HL-60 (cell line): ENCODE measurements at regions not wholly inside any gene's neighbourhood (a gene's known extent, or its start where the extent isn't known, plus 50 kb on each side); places are given as distances from the start of the nearest gene placed in this dataset.

Experiments used
- DNase-seq, 2 experiments: peaks; one replicate each; pipeline ENCODE4 v3.0.0-alpha.2; 2010 to 2020; ENCODE audit warnings: low read depth in 1 of 2, low spot score in 1 of 2
- H3K27ac ChIP-seq: fragments of 250-450 bp; sonication (Bioruptor Pico); replicated peaks from 2 replicates; pipeline ENCODE4 v1.5.1; 2020; ENCODE audit warnings: mild to moderate bottlenecking, moderate library complexity
- H3K27me3 ChIP-seq: fragments of 250-450 bp; sonication (Bioruptor Pico); 2 replicates; pipeline ENCODE4 v1.5.1; 2021; ENCODE audit warnings: mild to moderate bottlenecking, moderate library complexity; ENCODE audit not compliant: insufficient read depth, poor library complexity, severe bottlenecking
- H3K4me3 ChIP-seq: replicated peaks from 2 replicates; pipeline ENCODE4 v1.5.1; 2011; ENCODE audit warnings: mild to moderate bottlenecking, control low read depth, low read length; ENCODE audit not compliant: insufficient read depth
- CTCF ChIP-seq: IDR thresholded peaks from one replicate; pipeline ENCODE4 v1.5.1; 2011; ENCODE audit warnings: low read length, control low read depth, inconsistent platforms; ENCODE audit not compliant: insufficient read depth
- GABPA ChIP-seq: IDR thresholded peaks from 2 replicates; pipeline ENCODE4 v1.6.1; 2012; ENCODE audit warnings: low read depth
- POLR2AphosphoS5 ChIP-seq: IDR thresholded peaks from 2 replicates; pipeline ENCODE4 v1.6.1; 2012; ENCODE audit warnings: low read depth
- REST ChIP-seq: IDR thresholded peaks from 2 replicates; pipeline ENCODE4 v1.6.1; 2012; ENCODE audit warnings: low read depth; ENCODE audit not compliant: insufficient replicate concordance
- SPI1 ChIP-seq: IDR thresholded peaks from 2 replicates; pipeline ENCODE4 v1.6.1; 2012; ENCODE audit warnings: low read depth, mild to moderate bottlenecking, borderline replicate concordance

GRCh38 chr2:224272237-224272910 is 129.5 kb downstream of the FAM124B start:
- TF ChIP-seq GABPA, result no peak
- no peak for TF ChIP-seq SPI1
- no peak for TF ChIP-seq POLR2AphosphoS5
- TF ChIP-seq CTCF, result no peak
- no peak for TF ChIP-seq REST
- H3K4me3 ChIP-seq, result no peak overlapping the region
- peaks cover 3% of the 10 kb centered on the region for H3K27me3 ChIP-seq
- DNase-seq, result no peak
- H3K27ac ChIP-seq, result no peak overlapping the region

- H3K27me3 ChIP-seq, result peaks cover 3% of the 10 kb centered on the region
- no peak overlapping the region for H3K27ac ChIP-seq
- no peak for DNase-seq
- H3K4me3 ChIP-seq, result no peak overlapping the region
- no peak for TF ChIP-seq GABPA
- TF ChIP-seq REST, result no peak
These were observed 130.2 kb downstream of the FAM124B start for GRCh38 chr2:224271617-224272236.

- Histone ChIP-seq H3K4me3 (no peak overlapping the region), H3K27ac (no peak overlapping the region), H3K27me3 (peaks cover 2% of the 10 kb centered on the region)
- no peak for TF ChIP-seq SPI1
- no peak for TF ChIP-seq GABPA
- TF ChIP-seq POLR2AphosphoS5, result no peak
- no peak for TF ChIP-seq REST
- no peak for TF ChIP-seq CTCF
- DNase-seq, result no peak
These were observed 133.5 kb downstream of the FAM124B start for GRCh38 chr2:224268441-224268840.
